GM23338 (cell line): ENCODE measurements at regions not wholly inside any gene's neighbourhood (a gene's known extent, or its start where the extent isn't known, plus 50 kb on each side); places are given as distances from the start of the nearest gene placed in this dataset.

Experiments used
- ATAC-seq: fragments of 200-7000 bp; cut with Tn5 transposase; 3 replicates; pipeline ENCODE4 v1.9.1; 2020
- DNase-seq: peaks from one replicate; pipeline ENCODE4 v3.0.0-alpha.2; 2015; ENCODE audit warnings: low spot score
- H2AFZ ChIP-seq: fragments of 200-600 bp; sonication (generic); 2 replicates; pipeline ENCODE4 v1.8.0; 2016; ENCODE audit warnings: antibody characterized with exemption, mild to moderate bottlenecking, moderate library complexity
- H3F3A ChIP-seq: fragments of 200-600 bp; sonication (generic); replicated peaks from 2 replicates; pipeline ENCODE4 v1.8.0; 2017; ENCODE audit warnings: antibody characterized with exemption, mixed run types, low read depth
- H3K27ac ChIP-seq: fragments of 200-600 bp; sonication (generic); 2 replicates; pipeline ENCODE4 v1.6.1; 2016; ENCODE audit warnings: low read depth
- H3K27me3 ChIP-seq: fragments of 200-600 bp; sonication (generic); 2 replicates; pipeline ENCODE4 v1.8.0; 2016; ENCODE audit warnings: mild to moderate bottlenecking, mixed run types, moderate library complexity; ENCODE audit not compliant: insufficient read depth
- H3K36me3 ChIP-seq: fragments of 200-600 bp; sonication (generic); 2 replicates; pipeline ENCODE4 v1.8.0; 2016; ENCODE audit warnings: mild to moderate bottlenecking; ENCODE audit not compliant: insufficient read depth
- H3K4me1 ChIP-seq: fragments of 200-600 bp; sonication (generic); 2 replicates; pipeline ENCODE4 v1.8.0; 2016; ENCODE audit warnings: mild to moderate bottlenecking, moderate library complexity; ENCODE audit not compliant: insufficient read depth
- H3K4me2 ChIP-seq: fragments of 200-600 bp; sonication (generic); 2 replicates; pipeline ENCODE4 v1.7.1; 2017; ENCODE audit warnings: mixed run types
- H3K4me3 ChIP-seq: fragments of 200-600 bp; sonication (generic); 2 replicates; pipeline ENCODE4 v1.6.1; 2016; ENCODE audit warnings: mixed run types
- H3K79me2 ChIP-seq: fragments of 200-600 bp; sonication (generic); replicated peaks from 2 replicates; pipeline ENCODE4 v1.8.0; 2017; ENCODE audit warnings: mild to moderate bottlenecking; ENCODE audit not compliant: insufficient read depth
- H3K9me2 ChIP-seq: fragments of 200-600 bp; sonication (generic); 2 replicates; pipeline ENCODE4 v1.8.0; 2017; ENCODE audit not compliant: insufficient read depth
- H4K20me1 ChIP-seq: fragments of 200-600 bp; sonication (generic); replicated peaks from 2 replicates; pipeline ENCODE4 v1.8.0; 2017; ENCODE audit warnings: mild to moderate bottlenecking; ENCODE audit not compliant: insufficient read depth
- H3K27ac Mint-ChIP-seq: 2 replicates; pipeline ENCODE4 v1.8.0; 2020; ENCODE audit warnings: inconsistent platforms, mild to moderate bottlenecking, moderate library complexity, mixed read lengths
- H3K27me3 Mint-ChIP-seq: 3 replicates; pipeline ENCODE4 v1.8.0; 2022; ENCODE audit warnings: low read depth, mild to moderate bottlenecking, moderate library complexity, mixed read lengths, inconsistent platforms; ENCODE audit not compliant: insufficient read depth, poor library complexity
- H3K36me3 Mint-ChIP-seq: 3 replicates; pipeline ENCODE4 v1.8.0; 2021; ENCODE audit warnings: low read depth, mild to moderate bottlenecking, inconsistent platforms, moderate library complexity, mixed read lengths
- H3K4me1 Mint-ChIP-seq: 3 replicates; pipeline ENCODE4 v1.8.0; 2020; ENCODE audit warnings: mild to moderate bottlenecking, inconsistent platforms, mixed read lengths
- H3K4me3 Mint-ChIP-seq: 3 replicates; pipeline ENCODE4 v1.8.0; 2021; ENCODE audit warnings: moderate library complexity, mild to moderate bottlenecking, inconsistent platforms, mixed read lengths
- H3K9me3 Mint-ChIP-seq: 3 replicates; pipeline ENCODE4 v1.8.0; 2020; ENCODE audit warnings: moderate library complexity, mild to moderate bottlenecking, inconsistent platforms, mixed read lengths
- EZH2 ChIP-seq: fragments of 200-600 bp; sonication (generic); IDR thresholded peaks from one replicate; pipeline ENCODE4 v1.8.0; 2017; ENCODE audit warnings: antibody characterized with exemption, mild to moderate bottlenecking, low read depth; ENCODE audit not compliant: unreplicated experiment
- JUNB ChIP-seq: IDR thresholded peaks from one replicate; pipeline ENCODE4 v1.6.1; 2016; ENCODE audit warnings: antibody characterized with exemption; ENCODE audit not compliant: unreplicated experiment
- POLR2AphosphoS5 ChIP-seq: IDR thresholded peaks from 2 replicates; pipeline ENCODE4 v1.6.1; 2016; ENCODE audit warnings: antibody characterized with exemption, low read depth
- STAT1 ChIP-seq: IDR thresholded peaks from one replicate; pipeline ENCODE4 v1.6.1; 2016; ENCODE audit warnings: antibody characterized with exemption; ENCODE audit not compliant: unreplicated experiment
- ZNF114 ChIP-seq: fragments of 250-450 bp; sonication (Bioruptor Pico); IDR thresholded peaks from 2 replicates; pipeline ENCODE4 v1.5.0; 2020; ENCODE audit warnings: mild to moderate bottlenecking, moderate library complexity
- ZNF331 ChIP-seq: fragments of 250-450 bp; sonication (Bioruptor Pico); IDR thresholded peaks from 2 replicates; pipeline ENCODE4 v1.5.0; 2020; ENCODE audit warnings: low read depth, mild to moderate bottlenecking, moderate library complexity
- TF ChIP-seq, protein P1 (sequence below): IDR thresholded peaks from one replicate; pipeline ENCODE4 v1.6.1; 2018; ENCODE audit warnings: antibody characterized with exemption; ENCODE audit not compliant: unreplicated experiment
- TF ChIP-seq, protein P2 (sequence below), 2 experiments: fragments of 200-600 bp in 1 of 2; sonication (generic) in 1 of 2; conservative IDR thresholded peaks; 2 replicates each; pipeline versions ENCODE4 v1.5.1 to v1.6.1; 2016 to 2017; ENCODE audit warnings: antibody characterized with exemption in 2 of 2, low read depth in 2 of 2, mild to moderate bottlenecking in 2 of 2, moderate library complexity in 1 of 2

DNA sequence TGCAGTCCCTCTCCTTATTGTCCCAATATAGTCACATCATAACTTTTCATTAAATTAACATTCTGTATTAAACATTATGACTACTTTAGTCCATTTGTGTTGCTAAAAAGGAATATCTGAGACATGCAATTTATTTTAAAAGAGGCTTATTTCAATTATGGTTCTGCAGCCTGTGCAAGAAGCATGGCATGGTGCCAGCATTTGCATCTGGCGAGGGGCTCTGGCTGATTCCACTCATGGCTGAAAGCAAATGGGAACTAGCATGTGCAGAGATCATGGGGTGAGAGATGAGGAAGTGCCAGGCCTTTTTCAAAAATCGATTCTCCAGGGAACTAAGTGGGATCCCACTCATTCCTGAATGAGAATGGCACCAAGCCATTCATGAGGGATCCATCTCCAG is 476.3 kb upstream of the RPS6KA3 start (continued):
- TF ChIP-seq, protein P1, sequence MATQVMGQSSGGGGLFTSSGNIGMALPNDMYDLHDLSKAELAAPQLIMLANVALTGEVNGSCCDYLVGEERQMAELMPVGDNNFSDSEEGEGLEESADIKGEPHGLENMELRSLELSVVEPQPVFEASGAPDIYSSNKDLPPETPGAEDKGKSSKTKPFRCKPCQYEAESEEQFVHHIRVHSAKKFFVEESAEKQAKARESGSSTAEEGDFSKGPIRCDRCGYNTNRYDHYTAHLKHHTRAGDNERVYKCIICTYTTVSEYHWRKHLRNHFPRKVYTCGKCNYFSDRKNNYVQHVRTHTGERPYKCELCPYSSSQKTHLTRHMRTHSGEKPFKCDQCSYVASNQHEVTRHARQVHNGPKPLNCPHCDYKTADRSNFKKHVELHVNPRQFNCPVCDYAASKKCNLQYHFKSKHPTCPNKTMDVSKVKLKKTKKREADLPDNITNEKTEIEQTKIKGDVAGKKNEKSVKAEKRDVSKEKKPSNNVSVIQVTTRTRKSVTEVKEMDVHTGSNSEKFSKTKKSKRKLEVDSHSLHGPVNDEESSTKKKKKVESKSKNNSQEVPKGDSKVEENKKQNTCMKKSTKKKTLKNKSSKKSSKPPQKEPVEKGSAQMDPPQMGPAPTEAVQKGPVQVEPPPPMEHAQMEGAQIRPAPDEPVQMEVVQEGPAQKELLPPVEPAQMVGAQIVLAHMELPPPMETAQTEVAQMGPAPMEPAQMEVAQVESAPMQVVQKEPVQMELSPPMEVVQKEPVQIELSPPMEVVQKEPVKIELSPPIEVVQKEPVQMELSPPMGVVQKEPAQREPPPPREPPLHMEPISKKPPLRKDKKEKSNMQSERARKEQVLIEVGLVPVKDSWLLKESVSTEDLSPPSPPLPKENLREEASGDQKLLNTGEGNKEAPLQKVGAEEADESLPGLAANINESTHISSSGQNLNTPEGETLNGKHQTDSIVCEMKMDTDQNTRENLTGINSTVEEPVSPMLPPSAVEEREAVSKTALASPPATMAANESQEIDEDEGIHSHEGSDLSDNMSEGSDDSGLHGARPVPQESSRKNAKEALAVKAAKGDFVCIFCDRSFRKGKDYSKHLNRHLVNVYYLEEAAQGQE = no peak
- no peak for TF ChIP-seq POLR2AphosphoS5

DNA sequence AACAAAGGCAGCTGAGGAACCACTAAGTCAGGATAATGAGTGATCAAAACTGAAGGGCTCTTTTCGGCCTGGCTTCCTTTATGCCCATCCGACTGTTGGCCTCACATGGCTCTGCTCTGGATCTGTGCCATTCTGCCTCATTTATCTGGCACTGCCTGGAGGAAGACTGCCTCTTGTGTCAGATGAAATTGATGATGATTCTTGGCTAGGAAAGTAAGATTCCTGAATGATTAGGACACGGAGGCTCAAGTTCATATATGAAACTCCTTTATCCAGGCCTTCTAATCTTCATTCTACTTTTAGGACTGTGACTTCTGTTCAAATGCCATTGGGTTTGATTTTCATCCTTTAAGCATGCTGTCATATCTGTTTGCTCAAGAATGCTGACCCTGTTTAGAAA is 475.4 kb upstream of the RPS6KA3 start:
- H3K4me3 ChIP-seq = no peak overlapping the region
- H2AFZ ChIP-seq = no peak overlapping the region
- Mint-ChIP-seq H3K27me3 (peaks cover 6% of the 10 kb centered on the region), H3K4me3 (no peak overlapping the region), H3K36me3 (no peaks in the 10 kb centered on the region), H3K4me1 (no peaks in the 10 kb centered on the region; the same call in 2 of the 3 replicates), H3K9me3 (no peaks in the 10 kb centered on the region), H3K27ac (no peak overlapping the region; the same call in 1 of the 2 replicates)
- no peaks in the 10 kb centered on the region for H3K9me2 ChIP-seq
- DNase-seq (no peak), ATAC-seq (no peak)
- no peak for TF ChIP-seq STAT1
- no peak for TF ChIP-seq JUNB
- TF ChIP-seq EZH2 = no peak
- no peak for TF ChIP-seq ZNF331 (CRISPR knock-in tag)
- H3K27me3 ChIP-seq = no peaks in the 10 kb centered on the region
- no peak overlapping the region for H3K4me2 ChIP-seq
- no peak overlapping the region for H3K27ac ChIP-seq
- no peaks in the 10 kb centered on the region for H3K79me2 ChIP-seq
- H4K20me1 ChIP-seq = no peaks in the 10 kb centered on the region
- no peaks in the 10 kb centered on the region for H3K36me3 ChIP-seq
- no peaks in the 10 kb centered on the region for H3K4me1 ChIP-seq
- H3F3A ChIP-seq = no peaks in the 10 kb centered on the region

DNA sequence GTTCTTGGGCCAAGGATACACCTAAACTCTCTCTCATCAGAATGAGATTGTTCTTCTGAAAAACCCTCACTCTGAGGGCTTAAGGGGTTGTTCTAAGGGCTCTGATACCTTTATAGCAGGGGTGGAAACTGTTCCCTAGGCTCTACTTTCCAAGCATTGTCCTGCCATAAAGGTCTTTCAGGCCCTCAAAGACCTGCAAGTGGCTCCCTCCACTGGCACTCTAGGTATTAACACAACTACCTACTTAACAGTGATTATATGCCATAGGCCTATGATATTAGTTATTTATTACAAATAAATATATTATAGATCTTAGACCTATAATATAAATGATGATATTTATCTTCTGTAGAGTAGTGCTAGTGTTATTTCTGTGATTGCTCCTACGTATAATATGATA is 473.7 kb upstream of the RPS6KA3 start:
- Mint-ChIP-seq H3K4me3 (no peak overlapping the region), H3K36me3 (no peaks in the 10 kb centered on the region), H3K27ac (no peak overlapping the region), H3K9me3 (no peaks in the 10 kb centered on the region), H3K27me3 (peaks cover 4% of the 10 kb centered on the region), H3K4me1 (no peaks in the 10 kb centered on the region; the same call in 2 of the 3 replicates)
- H3K27ac ChIP-seq = no peak overlapping the region
- ATAC-seq (no peak), DNase-seq (peak; percentile 33)
- H4K20me1 ChIP-seq = no peaks in the 10 kb centered on the region
- no peak overlapping the region for H3K4me3 ChIP-seq
- no peak overlapping the region for H2AFZ ChIP-seq
- H3K27me3 ChIP-seq = no peaks in the 10 kb centered on the region
- H3K4me2 ChIP-seq = no peak overlapping the region
- H3K9me2 ChIP-seq = no peaks in the 10 kb centered on the region
- TF ChIP-seq ZNF114 (CRISPR knock-in tag) = no peak
- TF ChIP-seq, protein P2, sequence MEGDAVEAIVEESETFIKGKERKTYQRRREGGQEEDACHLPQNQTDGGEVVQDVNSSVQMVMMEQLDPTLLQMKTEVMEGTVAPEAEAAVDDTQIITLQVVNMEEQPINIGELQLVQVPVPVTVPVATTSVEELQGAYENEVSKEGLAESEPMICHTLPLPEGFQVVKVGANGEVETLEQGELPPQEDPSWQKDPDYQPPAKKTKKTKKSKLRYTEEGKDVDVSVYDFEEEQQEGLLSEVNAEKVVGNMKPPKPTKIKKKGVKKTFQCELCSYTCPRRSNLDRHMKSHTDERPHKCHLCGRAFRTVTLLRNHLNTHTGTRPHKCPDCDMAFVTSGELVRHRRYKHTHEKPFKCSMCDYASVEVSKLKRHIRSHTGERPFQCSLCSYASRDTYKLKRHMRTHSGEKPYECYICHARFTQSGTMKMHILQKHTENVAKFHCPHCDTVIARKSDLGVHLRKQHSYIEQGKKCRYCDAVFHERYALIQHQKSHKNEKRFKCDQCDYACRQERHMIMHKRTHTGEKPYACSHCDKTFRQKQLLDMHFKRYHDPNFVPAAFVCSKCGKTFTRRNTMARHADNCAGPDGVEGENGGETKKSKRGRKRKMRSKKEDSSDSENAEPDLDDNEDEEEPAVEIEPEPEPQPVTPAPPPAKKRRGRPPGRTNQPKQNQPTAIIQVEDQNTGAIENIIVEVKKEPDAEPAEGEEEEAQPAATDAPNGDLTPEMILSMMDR (conservative IDR thresholded peaks at IDR 0.05; ENCODE audit: low read depth in 2 of 2) = peak; percentile 28 to 56
- H3K79me2 ChIP-seq = no peaks in the 10 kb centered on the region
- H3K4me1 ChIP-seq = no peaks in the 10 kb centered on the region
- H3F3A ChIP-seq = no peaks in the 10 kb centered on the region
- no peaks in the 10 kb centered on the region for H3K36me3 ChIP-seq
